ENCODE measurements at regions not wholly inside any gene's neighbourhood (a gene's known extent, or its start where the extent isn't known, plus 50 kb on each side); places are given as distances from the start of the nearest gene placed in this dataset.

- peak; percentile 95 for DNase-seq
Observed at GRCh38 chr21:43331962-43332828, 94.7 kb downstream of the SIK1 start.

GRCh38 chr21:43331111-43331961 lies 95.6 kb downstream of the SIK1 start:
- DNase-seq, result no peak

GRCh38 chr21:43330306-43330881 lies 96.5 kb downstream of the SIK1 start:
- no peak for DNase-seq

GRCh38 chr21:43329711-43330269 lies 97.1 kb downstream of the SIK1 start:
- DNase-seq, result no peak

- DNase-seq, result no peak
Observed at GRCh38 chr21:43328958-43329691, 97.8 kb downstream of the SIK1 start.

GRCh38 chr21:43328185-43328957 lies 98.6 kb downstream of the SIK1 start:
- no peak for DNase-seq

- no peak for DNase-seq
Observed at GRCh38 chr21:43325968-43326715, 100.8 kb downstream of the SIK1 start.

GRCh38 chr21:43325036-43325435 lies 101.9 kb downstream of the SIK1 start:
- DNase-seq, result no peak

GRCh38 chr21:43324596-43324995 lies 102.3 kb downstream of the SIK1 start:
- DNase-seq, result no peak

- DNase-seq, result peak; percentile 71
Observed at GRCh38 chr21:43323244-43324005, 103.5 kb downstream of the SIK1 start.

- no peak for DNase-seq
Observed at GRCh38 chr21:43322805-43323204, 104.1 kb downstream of the SIK1 start.

GRCh38 chr21:43322311-43322710 lies 104.6 kb downstream of the SIK1 start:
- no peak for DNase-seq

- no peak for DNase-seq
Observed at GRCh38 chr21:43321611-43322010, 105.3 kb downstream of the SIK1 start.

GRCh38 chr21:43321111-43321510 lies 105.8 kb downstream of the SIK1 start:
- no peak for DNase-seq

- no peak for DNase-seq
Observed at GRCh38 chr21:43320526-43320925, 106.4 kb downstream of the SIK1 start.

GRCh38 chr21:43318841-43319781 lies 107.8 kb downstream of the SIK1 start:
- no peak for DNase-seq

- no peak for DNase-seq
Observed at GRCh38 chr21:43318368-43318767, 108.6 kb downstream of the SIK1 start.

- DNase-seq, result no peak
Observed at GRCh38 chr21:43317959-43318358, 109.0 kb downstream of the SIK1 start.

GRCh38 chr21:43317254-43317748 lies 109.6 kb downstream of the SIK1 start:
- no peak for DNase-seq

Measured in NCI-H2029 (cell line).